Esophagus squamous epithelium (tissue), 5 donors: ENCODE measurements at regions not wholly inside any gene's neighbourhood (a gene's known extent, or its start where the extent isn't known, plus 50 kb on each side); places are given as distances from the start of the nearest gene placed in this dataset.

ENCODE experiments used
- DNase-seq: peaks from one replicate; lab custom pipeline; 2025; lab: John Stamatoyannopoulos, UW
- H3K27ac ChIP-seq, 4 donors: fragments of 200-600 bp; sonication (generic); one replicate each; pipeline ENCODE4 v1.5.1; 2016 to 2019; ENCODE audit warnings: mild to moderate bottlenecking in 1 of 4
- H3K27me3 ChIP-seq, 4 donors: fragments of 200-600 bp; sonication (generic); 1 replicate in 3 of 4; 2 replicates in 1 of 4; pipeline versions ENCODE4 v1.5.1 to v1.6.0; 2017 to 2021; ENCODE audit warnings: antibody characterized with exemption in 1 of 4
- H3K36me3 ChIP-seq, 3 donors: fragments of 200-600 bp; sonication (generic); one replicate each; pipeline ENCODE4 v1.5.1; 2016 to 2019
- H3K4me1 ChIP-seq, 3 donors: fragments of 200-600 bp; sonication (generic); one replicate each; pipeline ENCODE4 v1.5.1; 2017 to 2019
- H3K4me3 ChIP-seq, 4 donors: fragments of 200-600 bp; sonication (generic); 1 replicate in 3 of 4; 2 replicates in 1 of 4; pipeline ENCODE4 v1.5.1; 2016 to 2019; ENCODE audit warnings: mild to moderate bottlenecking in 2 of 4, moderate library complexity in 1 of 4
- H3K9me3 ChIP-seq, 3 donors: fragments of 200-600 bp; sonication (generic); one replicate each; pipeline ENCODE4 v1.5.1; 2016 to 2019
- CTCF ChIP-seq, 6 experiments: fragments of 450-650 bp in 4 of 6; fragments of 200-600 bp in 2 of 6; sonication (generic) in 2 of 6; IDR thresholded peaks; one replicate each; pipeline ENCODE4 v1.5.1; 2016 to 2019; ENCODE audit warnings: antibody characterized with exemption in 6 of 6, mild to moderate bottlenecking in 4 of 6, moderate library complexity in 4 of 6
- POLR2A ChIP-seq, 4 donors: fragments of 450-650 bp; IDR thresholded peaks; one replicate each; pipeline ENCODE4 v1.6.1; 2017; ENCODE audit warnings: antibody characterized with exemption in 4 of 4, mild to moderate bottlenecking in 4 of 4, moderate library complexity in 3 of 4
- WGBS, 2 donors: methylation state at CpG; one replicate each; pipeline ENCODE4 v1.1.5; 2018; 5-methylcytosine and 5-hydroxymethylcytosine counted together
- intact Hi-C: fragments of 100-400 bp; cut with DNase I; formaldehyde crosslinking; loops from one replicate; pipeline ENCODE4 v1.15.0; 2022
- donor health status: DM: yes; HTN: yes; CAD: no.

GRCh38 chr6:101199441-101199840 is 194.1 kb upstream of the GRIK2 start:
- Histone ChIP-seq H3K27me3 (no peaks in the 10 kb centered on the region), H3K4me1 (no peaks in the 10 kb centered on the region), H3K27ac (no peak overlapping the region), H3K4me3 (no peak overlapping the region), H3K36me3 (no peaks in the 10 kb centered on the region), H3K9me3 (no peaks in the 10 kb centered on the region)
- TF ChIP-seq CTCF (IDR thresholded peaks at IDR 0.05) (no peak), POLR2A (IDR thresholded peaks at IDR 0.05) (no peak)
- no peak for DNase-seq
- intact Hi-C loops = no loop called here

DNA sequence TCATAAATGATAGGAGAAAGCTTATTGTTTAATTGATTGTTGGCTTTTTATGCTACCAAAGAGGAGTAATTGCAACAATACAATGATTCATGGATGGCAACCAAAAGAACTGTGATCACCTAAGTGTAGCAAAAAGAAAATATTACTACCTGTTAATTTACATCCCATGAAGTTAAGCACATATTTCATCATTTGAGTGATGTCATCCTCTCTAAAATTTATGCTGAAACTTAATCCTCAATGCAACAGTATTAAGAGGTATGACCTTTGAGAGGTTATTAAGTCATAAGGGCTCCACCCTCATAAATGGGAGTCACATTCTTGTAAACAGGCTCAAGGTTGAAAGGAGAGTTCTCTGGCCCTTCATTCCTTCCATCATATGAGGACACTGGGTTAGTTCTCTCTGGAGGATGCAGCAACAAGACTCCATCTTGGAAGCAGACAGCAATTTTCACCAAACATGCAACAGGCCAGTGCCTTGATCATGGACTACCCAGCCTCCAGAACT is 190.6 kb upstream of the GRIK2 start:
- no peak for DNase-seq
- Histone ChIP-seq H3K36me3 (no peaks in the 10 kb centered on the region), H3K27me3 (no peaks in the 10 kb centered on the region), H3K27ac (no peak overlapping the region), H3K4me3 (no peak overlapping the region), H3K9me3 (no peaks in the 10 kb centered on the region), H3K4me1 (no peaks in the 10 kb centered on the region)
- TF ChIP-seq CTCF (IDR thresholded peaks at IDR 0.05) (no peak), POLR2A (IDR thresholded peaks at IDR 0.05) (no peak)
- intact Hi-C loops = no loop called here

DNA sequence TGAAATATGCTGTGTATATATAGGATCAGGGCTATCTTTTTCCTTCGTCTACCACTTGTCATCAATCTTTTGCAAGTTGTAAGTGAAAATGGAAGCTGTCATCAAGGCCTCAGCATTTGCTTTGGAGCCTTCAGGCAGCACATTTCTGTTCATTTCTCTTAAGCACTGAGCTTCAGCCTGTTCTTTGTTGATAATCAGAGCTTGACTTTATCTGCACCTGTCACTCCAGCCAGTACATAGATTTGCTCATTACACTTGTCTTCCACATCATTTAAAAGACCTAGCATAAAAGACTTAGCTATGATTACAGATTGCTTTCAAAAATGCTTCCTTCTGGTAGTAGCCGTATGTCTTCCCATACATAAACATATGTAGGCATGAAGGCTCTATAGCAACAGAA is 189.8 kb upstream of the GRIK2 start:
- TF ChIP-seq CTCF (IDR thresholded peaks at IDR 0.05) (no peak), POLR2A (IDR thresholded peaks at IDR 0.05) (no peak)
- DNase-seq = no peak
- Histone ChIP-seq H3K36me3 (no peaks in the 10 kb centered on the region), H3K9me3 (no peaks in the 10 kb centered on the region), H3K27me3 (no peaks in the 10 kb centered on the region), H3K4me1 (no peaks in the 10 kb centered on the region), H3K27ac (no peak overlapping the region), H3K4me3 (no peak overlapping the region)
- WGBS, 2 donors = 54 to 66% methylated on average over 2 of the region's 2 CpGs
- intact Hi-C loops = no loop called here

GRCh38 chr6:101208152-101208551 is 185.4 kb upstream of the GRIK2 start:
- H3K4me3 ChIP-seq = no peak overlapping the region
- no peaks in the 10 kb centered on the region for H3K4me1 ChIP-seq
- TF ChIP-seq CTCF (IDR thresholded peaks at IDR 0.05) = no peak
- intact Hi-C loops = no loop called here
- no peak overlapping the region for H3K27ac ChIP-seq
- H3K9me3 ChIP-seq = no peaks in the 10 kb centered on the region
- no peak for DNase-seq
- WGBS, 2 donors = 45 to 76% methylated on average over 4 of the region's 4 CpGs
- no peaks in the 10 kb centered on the region for H3K36me3 ChIP-seq
- H3K27me3 ChIP-seq = no peaks in the 10 kb centered on the region

- no peak overlapping the region for H3K4me3 ChIP-seq
- no peaks in the 10 kb centered on the region for H3K9me3 ChIP-seq
- no peaks in the 10 kb centered on the region for H3K36me3 ChIP-seq
- 74 to 76% methylated on average over 4 of the region's 4 CpGs for WGBS, 2 donors
- no peaks in the 10 kb centered on the region for H3K4me1 ChIP-seq
- no peaks in the 10 kb centered on the region for H3K27me3 ChIP-seq
- TF ChIP-seq POLR2A (IDR thresholded peaks at IDR 0.05) = no peak
- no peak for TF ChIP-seq CTCF (IDR thresholded peaks at IDR 0.05)
- intact Hi-C loops = no loop called here
- DNase-seq = no peak
- no peak overlapping the region for H3K27ac ChIP-seq
Measured at GRCh38 chr6:101212640-101213039, 180.9 kb upstream of the GRIK2 start.
